Ascending aorta (tissue), 2 donors: ENCODE measurements at regions not wholly inside any gene's neighbourhood (a gene's known extent, or its start where the extent isn't known, plus 50 kb on each side); places are given as distances from the start of the nearest gene placed in this dataset.

Experiments
- DNase-seq, 2 donors: peaks; one replicate each; pipeline ENCODE4 v3.0.0-alpha.2; 2019; ENCODE audit warnings: low spot score in 2 of 2
- H3K27ac ChIP-seq, 2 donors: fragments of 200-600 bp; sonication (generic); one replicate each; pipeline ENCODE4 v1.5.1; 2016 to 2017; ENCODE audit warnings: mild to moderate bottlenecking in 1 of 2
- H3K27me3 ChIP-seq: fragments of 200-600 bp; sonication (generic); one replicate; pipeline ENCODE4 v1.5.1; 2017
- H3K36me3 ChIP-seq, 2 donors: fragments of 200-600 bp; sonication (generic); one replicate each; pipeline ENCODE4 v1.5.1; 2016
- H3K4me1 ChIP-seq, 2 donors: fragments of 200-600 bp; sonication (generic); one replicate each; pipeline ENCODE4 v1.5.1; 2016 to 2017; ENCODE audit warnings: mild to moderate bottlenecking in 1 of 2
- H3K4me3 ChIP-seq, 2 donors: fragments of 200-600 bp; sonication (generic); one replicate each; pipeline ENCODE4 v1.5.1; 2016 to 2017; ENCODE audit warnings: mild to moderate bottlenecking in 1 of 2
- H3K9me3 ChIP-seq, 2 donors: fragments of 200-600 bp; sonication (generic); one replicate each; pipeline ENCODE4 v1.5.1; 2016
- CTCF ChIP-seq, 3 experiments: fragments of 200-600 bp in 2 of 3; fragments of 450-650 bp in 1 of 3; sonication (generic) in 2 of 3; IDR thresholded peaks; one replicate each; pipeline ENCODE4 v1.5.1; 2016 to 2019; ENCODE audit warnings: antibody characterized with exemption in 3 of 3, mild to moderate bottlenecking in 1 of 3, moderate library complexity in 1 of 3
- intact Hi-C: fragments of 100-400 bp; cut with DNase I; formaldehyde crosslinking; loops from one replicate; pipeline ENCODE4 v1.15.1; 2023

GRCh38 chr16:80079072-80079471 lies 461.7 kb upstream of the DYNLRB2 start:
- no peak for DNase-seq
- no peak for TF ChIP-seq CTCF (IDR thresholded peaks at IDR 0.05)
- intact Hi-C loops = no loop called here

GRCh38 chr16:80077696-80078095 lies 463.1 kb upstream of the DYNLRB2 start:
- intact Hi-C loops = no loop called here
- Histone ChIP-seq H3K4me3 (no peak overlapping the region), H3K36me3 (no peaks in the 10 kb centered on the region), H3K27me3 (no peaks in the 10 kb centered on the region), H3K9me3 (no peaks in the 10 kb centered on the region), H3K4me1 (no peaks in the 10 kb centered on the region), H3K27ac (no peak overlapping the region)
- TF ChIP-seq CTCF (IDR thresholded peaks at IDR 0.05) = no peak
- DNase-seq = no peak

More at GRCh38 chr16:80079072-80079471, 461.7 kb upstream of the DYNLRB2 start:
- H3K27ac ChIP-seq = no peak overlapping the region
- H3K4me1 ChIP-seq = no peaks in the 10 kb centered on the region
- no peak overlapping the region for H3K4me3 ChIP-seq
- no peaks in the 10 kb centered on the region for H3K36me3 ChIP-seq
- no peaks in the 10 kb centered on the region for H3K27me3 ChIP-seq
- H3K9me3 ChIP-seq = no peaks in the 10 kb centered on the region

GRCh38 chr16:80074329-80074728 lies 466.5 kb upstream of the DYNLRB2 start:
- no peak overlapping the region for H3K27ac ChIP-seq
- no peak overlapping the region for H3K4me3 ChIP-seq
- H3K27me3 ChIP-seq = no peaks in the 10 kb centered on the region
- no peak for DNase-seq
- peaks cover 0 to 8% of the 10 kb centered on the region in 2 donors for H3K9me3 ChIP-seq
- H3K4me1 ChIP-seq = no peaks in the 10 kb centered on the region
- TF ChIP-seq CTCF (IDR thresholded peaks at IDR 0.05) = no peak
- intact Hi-C loops = no loop called here
- H3K36me3 ChIP-seq = no peaks in the 10 kb centered on the region

- Histone ChIP-seq H3K9me3 (peaks cover 0 to 8% of the 10 kb centered on the region in 2 donors), H3K27ac (no peak overlapping the region), H3K4me1 (no peaks in the 10 kb centered on the region), H3K27me3 (no peaks in the 10 kb centered on the region), H3K36me3 (no peaks in the 10 kb centered on the region), H3K4me3 (no peak overlapping the region)
- intact Hi-C loops = no loop called here
- DNase-seq = no peak
- TF ChIP-seq CTCF (IDR thresholded peaks at IDR 0.05) = no peak
These were observed 468.8 kb upstream of the DYNLRB2 start for GRCh38 chr16:80071964-80072456.

GRCh38 chr16:80066805-80067580 lies 466.5 kb upstream of the MAF start:
- Histone ChIP-seq H3K36me3 (no peaks in the 10 kb centered on the region), H3K9me3 (peaks cover 0 to 8% of the 10 kb centered on the region in 2 donors), H3K4me3 (no peak overlapping the region), H3K27ac (no peak overlapping the region), H3K4me1 (peaks cover 0 to 6% of the 10 kb centered on the region in 2 donors), H3K27me3 (no peaks in the 10 kb centered on the region)
- no peak for DNase-seq
- TF ChIP-seq CTCF (IDR thresholded peaks at IDR 0.05) = no peak
- intact Hi-C loops = no loop called here
